GM20431 (cell line): ENCODE measurements at regions not wholly inside any gene's neighbourhood (a gene's known extent, or its start where the extent isn't known, plus 50 kb on each side); places are given as distances from the start of the nearest gene placed in this dataset.
"Not testable (repeated sequence)": the region's sequence is repeated elsewhere in the genome, so short reads cannot be mapped to it uniquely, and the experiment has no call there.

Experiments
- in situ Hi-C: fragments of 300-500 bp; cut with MseI, MboI; formaldehyde crosslinking; loops from one replicate; pipeline ENCODE4 v1.15.0; 2020; ENCODE audit warnings: low sequenced_read_pairs; ENCODE audit not compliant: unreplicated experiment

GRCh38 chr7:15143936-15144335 is 241.4 kb upstream of the DGKB start:
- in situ Hi-C loops, result no loop called here

- in situ Hi-C loops, result no loop called here
These were observed 240.6 kb upstream of the DGKB start for GRCh38 chr7:15143121-15143520.

- in situ Hi-C loops, result no loop called here
These were observed 237.9 kb upstream of the DGKB start for GRCh38 chr7:15140431-15140830.

GRCh38 chr7:15131661-15132060 is 229.1 kb upstream of the DGKB start:
- in situ Hi-C loops, result no loop called here

GRCh38 chr7:15130666-15131541 is 228.4 kb upstream of the DGKB start:
- in situ Hi-C loops, result no loop called here

GRCh38 chr7:15128716-15129115 is 226.2 kb upstream of the DGKB start:
- in situ Hi-C loops, result no loop called here

GRCh38 chr7:15126653-15127052 is 224.1 kb upstream of the DGKB start:
- in situ Hi-C loops, result not testable (repeated sequence)

- in situ Hi-C loops, result no loop called here
These were observed 221.3 kb upstream of the DGKB start for GRCh38 chr7:15123901-15124300.

GRCh38 chr7:15113752-15114151 is 211.2 kb upstream of the DGKB start:
- in situ Hi-C loops, result no loop called here

GRCh38 chr7:15105711-15106110 is 203.2 kb upstream of the DGKB start:
- in situ Hi-C loops, result no loop called here

GRCh38 chr7:15104411-15105092 is 202.0 kb upstream of the DGKB start:
- in situ Hi-C loops, result no loop called here

- in situ Hi-C loops, result no loop called here
These were observed 196.5 kb upstream of the DGKB start for GRCh38 chr7:15099074-15099473.

GRCh38 chr7:15096853-15097252 is 194.3 kb upstream of the DGKB start:
- in situ Hi-C loops, result no loop called here

- in situ Hi-C loops, result no loop called here
These were observed 192.4 kb upstream of the DGKB start for GRCh38 chr7:15094989-15095388.

GRCh38 chr7:15087771-15088170 is 185.2 kb upstream of the DGKB start:
- in situ Hi-C loops, result no loop called here

GRCh38 chr7:15086862-15087261 is 184.3 kb upstream of the DGKB start:
- in situ Hi-C loops, result no loop called here

GRCh38 chr7:15086131-15086611 is 183.6 kb upstream of the DGKB start:
- in situ Hi-C loops, result no loop called here

- in situ Hi-C loops, result no loop called here
These were observed 182.8 kb upstream of the DGKB start for GRCh38 chr7:15085366-15085765.

- in situ Hi-C loops, result no loop called here
These were observed 181.8 kb upstream of the DGKB start for GRCh38 chr7:15084368-15084767.

GRCh38 chr7:15081891-15082290 is 179.3 kb upstream of the DGKB start:
- in situ Hi-C loops, result no loop called here

GRCh38 chr7:15073301-15073700 is 170.8 kb upstream of the DGKB start:
- in situ Hi-C loops, result no loop called here
